Fibroblast of lung (primary cell): ENCODE measurements at regions not wholly inside any gene's neighbourhood (a gene's known extent, or its start where the extent isn't known, plus 50 kb on each side); places are given as distances from the start of the nearest gene placed in this dataset.

Experiments
- EZH2 ChIP-seq: IDR thresholded peaks from 2 replicates; pipeline ENCODE4 v1.5.1; 2012; ENCODE audit warnings: low read length, control low read depth, mild to moderate bottlenecking; ENCODE audit errors: missing control alignments
- TF ChIP-seq, protein P1 (sequence below), 2 donors: IDR thresholded peaks in 1 of 2; conservative IDR thresholded peaks in 1 of 2; 1 replicate in 1 of 2; 2 replicates in 1 of 2; pipeline ENCODE4 v1.5.1; 2011 to 2012; ENCODE audit warnings: low read length in 2 of 2, control low read depth in 1 of 2, inconsistent platforms in 1 of 2, low read depth in 1 of 2, mild to moderate bottlenecking in 1 of 2

DNA sequence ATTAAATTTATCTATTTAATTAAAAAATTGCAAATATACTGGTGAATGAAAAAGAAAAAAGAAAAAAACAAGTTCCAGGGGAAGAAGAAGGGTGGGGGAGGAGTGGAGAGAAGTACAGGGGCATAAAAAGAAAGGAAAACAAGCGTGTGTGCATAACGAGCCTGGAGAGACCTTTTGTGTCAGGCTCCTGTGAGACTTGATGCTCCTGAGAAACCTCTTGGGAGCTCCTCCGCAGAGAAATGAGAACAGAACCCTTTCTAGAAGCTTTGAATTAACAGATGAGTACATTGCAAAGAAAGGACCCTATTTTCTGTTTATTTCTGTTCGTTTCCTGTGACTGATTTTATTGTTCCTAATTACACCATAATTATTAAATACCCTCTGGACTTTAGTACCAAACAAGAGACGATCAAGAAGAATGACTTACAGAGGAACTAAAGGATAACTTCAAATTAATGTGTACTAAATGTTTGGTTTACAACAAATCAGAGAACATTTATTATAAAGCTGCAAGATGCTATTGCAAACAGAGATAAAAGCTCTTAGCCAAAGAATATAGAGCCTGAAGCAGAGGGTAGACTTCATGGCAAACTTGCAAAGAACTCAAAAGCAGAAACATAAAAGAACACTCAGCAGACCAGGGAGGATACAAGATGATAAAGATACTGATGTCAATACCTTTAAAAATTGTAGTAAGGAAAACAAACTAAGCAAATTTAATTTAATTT is 74.7 kb downstream of the DPPA2 start:
- TF ChIP-seq, protein P1, sequence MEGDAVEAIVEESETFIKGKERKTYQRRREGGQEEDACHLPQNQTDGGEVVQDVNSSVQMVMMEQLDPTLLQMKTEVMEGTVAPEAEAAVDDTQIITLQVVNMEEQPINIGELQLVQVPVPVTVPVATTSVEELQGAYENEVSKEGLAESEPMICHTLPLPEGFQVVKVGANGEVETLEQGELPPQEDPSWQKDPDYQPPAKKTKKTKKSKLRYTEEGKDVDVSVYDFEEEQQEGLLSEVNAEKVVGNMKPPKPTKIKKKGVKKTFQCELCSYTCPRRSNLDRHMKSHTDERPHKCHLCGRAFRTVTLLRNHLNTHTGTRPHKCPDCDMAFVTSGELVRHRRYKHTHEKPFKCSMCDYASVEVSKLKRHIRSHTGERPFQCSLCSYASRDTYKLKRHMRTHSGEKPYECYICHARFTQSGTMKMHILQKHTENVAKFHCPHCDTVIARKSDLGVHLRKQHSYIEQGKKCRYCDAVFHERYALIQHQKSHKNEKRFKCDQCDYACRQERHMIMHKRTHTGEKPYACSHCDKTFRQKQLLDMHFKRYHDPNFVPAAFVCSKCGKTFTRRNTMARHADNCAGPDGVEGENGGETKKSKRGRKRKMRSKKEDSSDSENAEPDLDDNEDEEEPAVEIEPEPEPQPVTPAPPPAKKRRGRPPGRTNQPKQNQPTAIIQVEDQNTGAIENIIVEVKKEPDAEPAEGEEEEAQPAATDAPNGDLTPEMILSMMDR (conservative IDR thresholded peaks at IDR 0.05 in 1 of 2, IDR thresholded peaks at IDR 0.05 in 1 of 2; ENCODE audit: low read depth in 1 of 2, low read length in 2 of 2): no peak
- TF ChIP-seq EZH2: no peak
